Cardiac muscle cell (in vitro differentiated cells and primary cell): ENCODE measurements at regions not wholly inside any gene's neighbourhood (a gene's known extent, or its start where the extent isn't known, plus 50 kb on each side); places are given as distances from the start of the nearest gene placed in this dataset.

Experiments used
- DNase-seq, 2 donors: peaks; one replicate each; pipeline versions ENCODE4 v3.0.0 to v3.0.0-alpha.2; 2010 to 2017; ENCODE audit warnings: low read depth in 1 of 2, low spot score in 1 of 2
- H3K27ac ChIP-seq: fragments of 200-600 bp; sonication (generic); 2 replicates; pipeline ENCODE4 v1.5.1; 2016
- H3K27me3 ChIP-seq: fragments of 200-600 bp; sonication (generic); 2 replicates; pipeline ENCODE4 v1.6.0; 2016; ENCODE audit warnings: control low read depth
- H3K36me3 ChIP-seq: fragments of 200-600 bp; sonication (generic); 2 replicates; pipeline ENCODE4 v1.5.1; 2016; ENCODE audit warnings: control low read depth
- H3K4me1 ChIP-seq: fragments of 200-600 bp; sonication (generic); 2 replicates; pipeline ENCODE4 v1.8.1; 2017; ENCODE audit warnings: low read depth, mild to moderate bottlenecking, mixed run types
- H3K4me3 ChIP-seq: fragments of 200-600 bp; sonication (generic); 2 replicates; pipeline ENCODE4 v1.5.1; 2016; ENCODE audit warnings: mild to moderate bottlenecking
- H3K9me3 ChIP-seq: fragments of 200-600 bp; sonication (generic); 2 replicates; pipeline ENCODE4 v1.5.1; 2017; ENCODE audit warnings: low read depth, mild to moderate bottlenecking, control low read depth
- CTCF ChIP-seq: IDR thresholded peaks from 2 replicates; pipeline ENCODE4 v1.5.1; 2012; ENCODE audit warnings: low read depth, mild to moderate bottlenecking, low read length

- no peaks in the 10 kb centered on the region for H3K9me3 ChIP-seq
- H3K27ac ChIP-seq: no peak overlapping the region
- DNase-seq: peak in 1 of 2 donors; percentile 19
- H3K4me1 ChIP-seq: no peaks in the 10 kb centered on the region
- no peak overlapping the region for H3K4me3 ChIP-seq
- H3K27me3 ChIP-seq: no peaks in the 10 kb centered on the region
- TF ChIP-seq CTCF: no peak
- no peaks in the 10 kb centered on the region for H3K36me3 ChIP-seq
These were observed 312.9 kb downstream of the ZBBX start for GRCh38 chr3:167066977-167067786.

GRCh38 chr3:167057581-167057980, 322.5 kb downstream of the ZBBX start:
- H3K27ac ChIP-seq: no peak overlapping the region
- TF ChIP-seq CTCF: no peak
- no peak for DNase-seq

GRCh38 chr3:167054926-167055325, 325.2 kb downstream of the ZBBX start:
- TF ChIP-seq CTCF: no peak

More at GRCh38 chr3:167057581-167057980, 322.5 kb downstream of the ZBBX start:
- no peaks in the 10 kb centered on the region for H3K9me3 ChIP-seq
- no peaks in the 10 kb centered on the region for H3K4me1 ChIP-seq
- no peaks in the 10 kb centered on the region for H3K27me3 ChIP-seq
- no peak overlapping the region for H3K4me3 ChIP-seq
- no peaks in the 10 kb centered on the region for H3K36me3 ChIP-seq

GRCh38 chr3:167051421-167051820, 328.7 kb downstream of the ZBBX start:
- no peak overlapping the region for H3K4me3 ChIP-seq
- no peak overlapping the region for H3K27ac ChIP-seq
- no peaks in the 10 kb centered on the region for H3K4me1 ChIP-seq
- no peak for TF ChIP-seq CTCF
- no peak for DNase-seq
- no peaks in the 10 kb centered on the region for H3K27me3 ChIP-seq
- no peaks in the 10 kb centered on the region for H3K36me3 ChIP-seq
- no peaks in the 10 kb centered on the region for H3K9me3 ChIP-seq

More at GRCh38 chr3:167054926-167055325, 325.2 kb downstream of the ZBBX start:
- no peak overlapping the region for H3K27ac ChIP-seq
- H3K4me3 ChIP-seq: no peak overlapping the region
- H3K9me3 ChIP-seq: no peaks in the 10 kb centered on the region
- H3K4me1 ChIP-seq: no peaks in the 10 kb centered on the region
- no peaks in the 10 kb centered on the region for H3K36me3 ChIP-seq
- no peaks in the 10 kb centered on the region for H3K27me3 ChIP-seq
- no peak for DNase-seq

- no peak for DNase-seq
- H3K4me3 ChIP-seq: no peak overlapping the region
- H3K36me3 ChIP-seq: no peaks in the 10 kb centered on the region
- H3K9me3 ChIP-seq: no peaks in the 10 kb centered on the region
- no peak overlapping the region for H3K27ac ChIP-seq
- H3K4me1 ChIP-seq: peaks cover 4% of the 10 kb centered on the region
- H3K27me3 ChIP-seq: no peaks in the 10 kb centered on the region
- TF ChIP-seq CTCF: no peak
These were observed 346.2 kb downstream of the ZBBX start for GRCh38 chr3:167033866-167034265.
